Left kidney (tissue), 1 donor: ENCODE measurements at regions not wholly inside any gene's neighbourhood (a gene's known extent, or its start where the extent isn't known, plus 50 kb on each side); places are given as distances from the start of the nearest gene placed in this dataset.
A peak's percentile ranks its signal among the peaks of the same experiment; 100 is the strongest.
"Not testable (repeated sequence)": the region's sequence is repeated elsewhere in the genome, so short reads cannot be mapped to it uniquely, and the experiment has no call there.

ENCODE experiments used
- DNase-seq: peaks from one replicate; pipeline ENCODE4 v3.0.0-alpha.2; 2013

DNA sequence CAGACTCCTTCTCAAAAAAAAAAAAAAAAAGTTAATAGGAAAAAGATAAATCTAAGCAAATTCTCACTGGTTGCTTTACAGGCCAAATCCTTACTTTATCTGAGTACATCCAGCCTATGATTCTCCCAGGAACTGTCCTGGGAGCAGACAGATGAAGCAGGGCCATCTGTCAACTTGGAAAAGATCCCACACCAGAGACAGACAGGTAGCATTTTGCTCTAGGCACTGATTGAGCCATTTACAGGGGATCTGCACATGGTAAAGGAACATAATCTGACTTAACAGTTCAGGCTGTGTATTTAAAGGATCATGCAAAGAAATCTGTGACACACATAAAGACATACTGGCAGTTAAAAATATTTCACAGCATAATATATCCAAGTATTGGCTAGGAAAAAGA lies 1006.5 kb downstream of the TBL1XR1 start:
- DNase-seq, result no peak

DNA sequence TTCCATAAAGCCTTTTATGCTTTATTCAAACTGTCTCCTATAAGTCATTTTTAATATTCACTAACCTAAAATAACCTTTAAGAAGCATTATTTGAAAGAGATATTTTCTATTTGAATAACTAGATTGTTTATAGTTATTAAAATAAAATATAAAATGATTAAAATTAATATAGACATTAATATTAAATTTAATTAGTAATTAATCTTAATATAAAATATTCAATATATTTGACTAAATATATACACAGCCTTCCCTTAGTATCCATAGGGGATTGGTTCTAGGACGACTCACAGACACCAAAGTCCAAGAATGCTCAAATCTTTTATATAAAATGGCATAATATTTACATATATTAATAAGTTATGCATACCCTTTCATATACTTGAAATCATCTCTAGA lies 1014.1 kb downstream of the TBL1XR1 start:
- DNase-seq, result no peak

DNA sequence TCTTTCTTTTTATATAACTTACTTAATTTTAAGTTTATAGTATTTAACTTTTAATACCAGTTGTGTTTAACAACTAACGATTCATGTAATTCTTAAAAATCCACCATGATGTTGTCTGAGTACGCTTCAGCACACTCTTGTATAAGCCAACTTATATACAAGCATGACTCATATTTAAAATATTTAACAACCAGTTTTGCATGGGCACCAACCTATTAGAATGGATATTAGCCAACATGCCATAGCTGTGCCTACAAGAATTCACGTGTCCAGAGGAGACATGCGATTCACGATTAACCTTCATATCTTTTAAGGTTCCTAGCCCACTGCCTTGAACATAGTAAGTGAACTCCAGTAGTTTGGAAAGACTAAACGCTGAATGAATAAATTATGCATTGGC lies 1023.2 kb downstream of the TBL1XR1 start:
- no peak for DNase-seq

DNA sequence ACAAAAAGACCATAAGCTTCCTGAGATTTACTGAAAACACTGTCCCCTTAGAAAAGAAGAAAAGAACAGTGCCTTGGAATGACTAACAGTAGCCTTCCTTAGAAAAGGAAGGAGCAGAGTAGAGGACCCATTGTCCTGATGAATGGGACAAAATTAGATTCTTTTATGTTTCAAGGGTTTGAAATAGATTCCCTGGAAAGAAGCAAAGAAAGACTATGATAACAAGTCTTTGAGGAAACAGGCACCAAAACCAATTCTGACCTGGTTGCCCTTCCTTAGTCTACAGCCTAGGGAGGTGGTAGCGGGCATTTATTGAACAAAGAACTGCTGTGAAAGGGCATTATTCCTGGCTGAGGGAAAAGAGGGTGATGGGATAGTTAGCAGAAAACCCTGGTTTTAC lies 1024.8 kb downstream of the TBL1XR1 start:
- no peak for DNase-seq

DNA sequence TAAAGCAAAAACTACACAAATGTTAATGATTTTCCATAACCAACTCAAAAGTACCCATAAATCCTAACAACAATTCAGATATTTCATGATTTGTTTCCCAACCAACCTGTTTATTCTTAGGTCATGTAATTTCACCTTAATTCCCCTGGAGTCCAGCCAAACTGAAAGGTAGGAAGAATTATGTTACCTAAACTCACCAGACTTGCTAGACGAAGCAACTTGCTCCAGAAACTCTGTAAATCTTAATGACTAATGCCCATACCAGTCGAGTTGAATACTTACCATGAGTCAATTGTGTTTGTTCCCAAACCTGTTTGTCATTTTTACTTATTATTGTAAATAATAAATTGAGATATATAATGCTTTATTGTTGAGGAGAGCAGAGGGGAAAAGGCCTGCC lies 1030.0 kb downstream of the TBL1XR1 start:
- peak; percentile 32 for DNase-seq

DNA sequence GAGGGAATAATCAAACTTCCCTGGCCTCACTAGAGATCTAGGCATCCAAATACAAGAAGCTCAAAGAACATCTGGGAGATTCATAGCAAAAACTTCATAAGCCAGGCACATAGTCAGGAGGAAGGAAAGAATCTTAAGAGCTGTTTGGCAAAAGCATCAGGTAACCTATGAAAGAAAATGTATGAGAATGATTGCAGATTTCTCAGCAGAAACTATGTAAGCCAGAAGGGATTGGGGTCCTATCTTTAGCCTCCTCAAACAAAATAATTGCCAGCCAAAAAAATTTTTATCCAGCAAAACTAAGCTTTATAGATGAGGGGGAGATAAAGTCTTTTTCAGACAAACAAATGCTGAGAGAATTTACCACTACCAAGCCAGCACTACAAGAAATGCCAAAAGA lies 1036.3 kb downstream of the TBL1XR1 start:
- no peak for DNase-seq

DNA sequence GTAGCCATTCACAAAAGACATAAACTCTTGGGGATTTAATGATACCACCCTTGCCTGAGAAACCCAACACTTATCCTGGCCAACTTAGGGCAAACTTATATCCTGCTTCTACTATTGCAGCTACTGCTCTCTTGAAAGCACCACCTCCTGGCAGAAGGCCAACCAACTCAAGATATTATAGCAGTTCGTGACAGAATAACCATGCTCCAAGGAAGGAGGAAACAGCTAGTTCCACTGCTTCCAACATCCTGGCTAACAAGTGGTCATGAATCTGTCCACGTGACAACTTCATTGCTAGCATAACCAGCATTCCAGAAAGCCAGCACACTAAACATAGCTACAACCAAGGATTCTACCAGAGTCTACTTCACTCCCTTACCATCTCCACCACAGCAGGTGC lies 1037.5 kb downstream of the TBL1XR1 start:
- DNase-seq, result no peak

DNA sequence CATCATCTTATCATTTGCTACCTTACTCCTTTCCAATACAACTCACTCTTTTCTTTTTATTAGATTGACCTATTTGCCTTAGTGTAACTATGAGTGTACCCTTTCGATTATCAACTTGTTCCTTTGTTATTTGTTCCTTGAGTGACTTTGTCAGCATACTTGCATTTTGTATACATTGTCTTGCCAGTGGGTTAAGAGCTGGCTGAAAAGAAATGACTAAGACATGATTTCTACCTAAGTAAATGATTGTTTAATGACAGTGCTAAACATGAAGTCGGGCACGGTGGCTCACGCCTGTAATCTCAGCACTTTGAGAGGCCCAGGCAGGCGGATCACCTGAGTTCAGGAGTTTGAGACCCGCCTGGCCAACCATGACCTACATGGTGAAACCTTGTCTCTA lies 1042.3 kb downstream of the TBL1XR1 start:
- DNase-seq, result no peak

DNA sequence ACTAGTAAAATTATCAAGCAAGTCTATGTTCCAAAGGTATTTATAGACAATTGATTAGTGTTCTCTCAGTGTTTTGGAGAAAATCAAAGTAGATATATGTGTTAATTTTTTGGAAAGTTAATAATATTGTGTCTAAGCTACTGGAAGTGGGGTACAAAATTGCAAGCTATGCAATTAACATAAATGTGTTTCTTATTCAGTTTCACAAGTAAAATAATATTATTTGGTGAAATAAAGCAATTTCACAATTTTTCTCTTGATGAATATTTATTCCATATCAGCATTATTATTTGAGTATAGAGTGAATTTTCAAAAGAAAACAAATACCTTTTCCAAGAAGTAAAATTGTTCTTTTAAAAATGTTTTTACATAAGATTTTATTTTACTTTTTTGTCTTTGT lies 1047.7 kb downstream of the TBL1XR1 start:
- DNase-seq, result no peak

DNA sequence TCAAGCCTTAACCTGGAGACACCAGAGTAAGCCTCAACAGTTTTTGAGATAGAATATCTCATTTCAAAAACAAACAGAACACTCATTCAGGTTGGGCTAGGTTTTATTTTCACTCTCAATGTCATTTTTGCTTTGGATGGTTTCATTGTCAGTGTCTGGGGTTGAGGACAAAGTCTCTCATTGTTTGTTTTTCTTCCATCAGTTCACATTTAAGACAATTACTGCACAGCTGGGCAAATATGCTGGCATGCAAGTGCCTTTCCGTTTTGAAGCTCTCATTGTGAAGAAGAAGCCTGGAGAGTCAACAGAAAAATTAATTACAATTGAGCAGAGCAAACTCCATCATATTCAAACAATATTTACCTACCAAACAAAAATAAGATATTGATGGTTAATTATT lies 1050.0 kb downstream of the TBL1XR1 start:
- DNase-seq, result no peak

DNA sequence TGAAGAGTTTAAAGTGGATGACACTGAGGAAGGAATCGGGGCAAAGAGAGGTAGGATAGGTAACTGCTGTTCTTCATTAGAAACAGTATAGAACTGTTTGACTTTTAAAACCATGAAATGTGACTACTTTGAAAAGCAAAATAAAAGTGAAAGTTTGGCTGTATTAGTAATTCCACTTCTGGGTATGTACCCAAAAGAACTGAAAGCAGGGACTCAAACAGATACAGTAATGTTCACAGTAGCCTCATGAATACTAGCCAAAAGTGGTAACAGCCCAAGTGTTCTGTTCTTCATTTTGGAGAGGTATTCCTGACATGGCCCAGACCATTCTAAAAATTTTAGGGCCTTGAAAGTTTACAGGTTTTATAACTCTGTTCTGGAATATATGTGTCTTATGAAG lies 1055.4 kb downstream of the TBL1XR1 start:
- no peak for DNase-seq

DNA sequence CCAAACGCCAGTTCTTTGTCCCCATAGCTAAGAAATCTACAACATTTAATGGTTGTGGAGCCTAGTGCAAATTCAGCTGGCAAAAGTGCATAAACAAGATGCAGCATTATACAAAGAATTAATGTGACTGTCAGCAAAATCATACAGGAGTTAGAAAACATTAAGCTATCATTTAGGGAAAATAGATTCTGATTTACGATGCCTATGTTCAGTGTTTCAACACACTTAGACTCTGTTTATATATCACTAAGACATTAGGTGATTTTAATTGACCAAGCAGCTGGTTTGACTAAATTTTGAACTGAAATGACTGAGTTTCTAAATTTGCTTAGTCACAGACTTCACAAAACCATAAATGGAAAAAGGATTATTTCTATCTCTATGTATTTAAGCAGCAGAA lies 1076.8 kb downstream of the TBL1XR1 start:
- no peak for DNase-seq

DNA sequence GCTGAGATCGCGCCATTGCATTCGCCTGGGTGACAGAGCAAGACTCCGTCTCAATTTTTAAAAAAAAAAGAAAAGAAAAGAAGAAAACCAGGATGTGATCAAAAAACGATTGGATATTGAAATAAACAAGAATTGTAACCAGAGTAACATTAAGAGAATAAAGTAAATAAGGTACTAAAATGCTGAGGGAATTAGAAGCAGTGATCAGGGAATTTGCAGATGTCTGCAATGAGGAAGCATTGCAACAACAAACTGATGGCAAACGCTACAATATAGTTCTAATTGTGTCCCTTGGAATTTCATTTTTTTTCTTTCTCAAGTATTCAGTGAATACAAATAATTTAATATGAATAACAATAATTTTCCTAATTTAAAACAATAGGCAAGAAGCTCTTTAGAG lies 1077.5 kb downstream of the TBL1XR1 start:
- DNase-seq, result no peak

DNA sequence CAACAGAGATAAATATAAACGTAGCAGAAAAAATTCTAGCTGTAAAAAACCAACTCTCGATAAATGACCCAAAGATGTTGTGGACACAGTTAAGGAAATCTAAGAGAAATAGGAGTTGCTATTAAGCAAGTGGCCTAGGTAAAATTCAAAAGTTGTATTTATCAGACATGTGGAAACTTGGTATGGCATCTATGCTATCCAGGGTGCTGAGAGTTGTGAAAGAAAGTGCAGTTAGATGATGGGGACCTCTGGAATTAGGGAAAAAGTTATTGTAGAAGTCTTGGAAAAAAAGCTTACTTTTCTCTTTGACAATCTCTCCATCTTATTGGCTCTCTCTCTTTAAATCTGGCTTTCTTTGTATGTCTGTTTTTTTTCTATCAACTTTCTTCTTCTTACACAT lies 1090.9 kb downstream of the TBL1XR1 start:
- no peak for DNase-seq

DNA sequence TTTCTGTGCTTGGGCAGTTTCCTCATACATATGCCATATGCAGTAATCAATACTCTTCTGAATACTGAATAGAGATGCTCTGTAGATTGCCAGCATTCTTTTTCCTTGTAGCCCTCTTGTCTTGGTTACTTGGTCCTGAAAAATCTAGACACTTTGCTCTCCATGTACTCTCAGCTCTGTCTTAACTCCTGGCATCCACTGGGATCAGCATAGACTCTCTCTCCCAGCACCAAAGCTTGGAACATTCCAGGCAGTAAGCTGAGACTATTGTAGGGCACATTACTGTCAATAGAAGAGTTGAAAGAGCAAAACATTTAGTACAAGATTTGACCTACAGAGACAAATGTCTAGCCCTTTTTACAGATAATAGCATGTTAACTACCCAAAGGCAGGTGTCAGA lies 1100.3 kb downstream of the TBL1XR1 start:
- no peak for DNase-seq

DNA sequence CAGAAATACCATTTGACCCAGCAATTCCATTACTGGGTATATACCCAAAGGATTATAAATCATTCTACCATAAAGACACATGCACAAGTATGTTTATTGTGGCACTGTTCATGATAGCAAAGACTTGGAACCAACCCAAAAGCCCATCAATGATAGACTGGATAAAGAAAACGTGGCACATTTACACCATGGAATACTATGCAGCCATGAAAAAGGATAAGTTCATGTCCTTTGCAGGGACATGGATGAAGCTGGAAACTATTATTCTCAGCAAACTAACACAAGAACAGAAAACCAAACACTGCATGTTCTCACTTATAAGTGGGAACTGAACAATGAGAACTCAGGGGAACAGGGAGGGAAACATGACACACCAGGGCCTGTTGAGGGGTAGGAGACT lies 1103.4 kb downstream of the TBL1XR1 start:
- not testable (repeated sequence) for DNase-seq

DNA sequence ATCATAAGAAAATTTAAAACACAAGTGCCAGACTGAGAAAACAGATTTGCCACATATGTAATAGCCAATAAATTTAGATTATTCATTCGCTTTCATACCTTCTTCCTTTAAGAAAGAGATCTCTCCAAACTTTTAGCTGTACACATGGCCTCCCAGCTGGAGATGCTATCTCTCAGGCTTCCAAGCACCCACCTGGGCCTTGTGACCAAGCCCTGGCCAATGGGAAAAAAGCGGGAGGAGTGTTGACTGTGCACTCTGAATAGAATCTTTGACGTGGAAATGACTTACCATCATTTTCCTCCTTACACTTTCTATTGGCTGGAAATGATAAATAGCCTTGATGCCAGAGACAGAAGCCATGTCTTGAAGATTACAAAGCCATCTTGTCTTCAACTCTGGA lies 1106.6 kb downstream of the TBL1XR1 start:
- no peak for DNase-seq

DNA sequence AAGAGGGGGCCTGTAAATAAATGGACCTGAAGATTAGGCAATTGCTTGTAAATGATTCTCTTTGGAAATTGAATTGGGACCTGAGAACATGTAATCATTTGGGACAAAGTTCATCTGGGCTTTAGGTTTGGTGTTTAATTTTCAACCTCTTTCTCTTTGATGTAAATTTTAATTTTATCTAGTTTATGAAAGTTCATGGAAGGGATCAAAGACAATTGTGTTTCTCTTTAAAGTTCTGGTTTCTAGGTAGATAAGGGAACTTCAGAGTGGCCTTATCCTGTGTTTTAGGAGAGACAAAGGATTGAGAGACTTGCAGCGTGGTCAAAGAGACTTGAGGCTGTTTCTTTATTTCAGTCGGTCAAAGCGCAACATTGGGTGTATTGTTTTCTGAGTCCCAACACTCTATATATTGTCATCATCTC lies 1108.3 kb downstream of the TBL1XR1 start:
- DNase-seq, result no peak

DNA sequence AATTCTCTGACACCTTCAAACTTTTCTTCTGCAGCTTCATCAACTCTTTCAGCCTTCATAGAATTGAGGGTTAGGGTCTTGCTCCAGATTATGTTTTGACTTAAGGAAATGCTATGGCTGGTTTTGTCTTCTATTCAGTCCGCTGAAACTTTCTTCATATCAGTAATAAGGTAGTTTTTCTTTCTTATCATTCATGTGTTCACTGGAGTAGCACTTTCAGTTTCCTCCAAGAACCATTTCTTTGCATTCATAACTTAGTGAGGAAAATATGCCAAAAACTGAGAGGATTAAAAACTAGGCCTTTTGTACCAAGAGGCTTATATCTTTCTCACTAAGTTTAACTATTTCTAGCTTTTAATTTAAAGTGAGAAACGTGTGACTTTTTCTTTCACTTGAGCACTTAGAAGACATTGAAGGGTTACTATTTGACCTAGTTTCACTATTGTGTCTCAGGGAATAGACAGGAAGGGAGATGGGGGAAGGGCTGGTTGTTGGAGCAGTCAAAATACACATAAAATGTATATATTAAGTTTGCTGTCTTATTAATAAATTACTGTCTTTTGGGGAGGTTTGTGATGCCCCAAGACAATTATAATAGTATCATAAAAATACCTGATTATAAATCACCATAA lies 1110.1 kb downstream of the TBL1XR1 start:
- no peak for DNase-seq

DNA sequence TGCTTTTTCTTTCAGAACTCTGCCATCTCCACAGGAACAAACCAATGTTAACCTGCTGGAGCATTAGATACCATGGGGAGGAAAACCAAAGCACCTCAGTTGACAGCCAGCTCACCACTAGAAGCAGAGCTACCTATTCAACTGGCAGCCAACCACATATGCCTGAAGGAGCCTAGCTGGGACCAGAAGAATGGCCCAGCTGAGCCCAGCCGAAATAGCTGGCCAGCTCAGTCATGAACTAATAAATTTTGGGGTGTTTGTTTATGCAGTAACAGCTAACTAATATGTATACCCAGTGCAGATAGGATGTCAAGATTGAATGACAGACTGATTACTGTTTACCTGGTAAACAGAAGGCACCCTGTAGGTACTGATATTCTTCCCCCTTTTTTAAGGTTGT lies 1117.5 kb downstream of the TBL1XR1 start:
- DNase-seq, result no peak

DNA sequence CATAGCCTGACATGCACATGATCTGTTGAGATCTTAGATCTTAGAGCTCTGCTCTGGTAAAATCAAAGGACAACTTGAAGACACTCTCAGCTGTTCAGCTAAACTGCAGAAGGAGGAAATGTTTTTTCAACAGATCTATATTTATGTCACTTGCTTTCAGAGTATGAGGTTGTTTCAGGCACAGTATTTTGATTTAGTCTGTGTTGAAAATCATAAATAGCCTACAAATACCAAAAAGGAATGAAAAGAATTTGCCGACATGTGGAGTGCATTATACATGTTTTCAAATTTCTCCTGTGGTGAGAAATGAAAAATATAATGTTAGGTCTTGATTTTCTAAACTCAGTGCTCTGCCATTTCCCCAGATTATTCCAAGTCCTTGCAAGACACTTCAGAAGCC lies 1118.4 kb downstream of the TBL1XR1 start:
- DNase-seq, result no peak

DNA sequence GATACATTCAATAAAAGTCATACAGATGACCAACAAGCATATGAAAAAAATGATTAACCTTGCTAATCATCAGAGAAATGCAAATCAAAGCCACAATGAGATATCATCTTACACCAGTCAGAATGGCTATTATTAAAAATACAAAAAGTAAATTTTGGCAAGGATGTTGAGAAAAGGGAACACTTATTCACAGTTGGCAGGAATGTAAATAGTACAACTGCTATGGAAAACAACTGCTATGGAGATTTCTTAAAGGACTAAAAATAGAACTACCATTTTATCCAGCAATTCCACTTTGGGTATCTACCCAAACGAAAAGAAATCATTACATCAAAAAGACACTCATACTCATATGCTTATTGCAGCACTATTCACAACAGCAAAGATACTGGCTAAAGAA lies 1121.8 kb downstream of the TBL1XR1 start:
- no peak for DNase-seq

DNA sequence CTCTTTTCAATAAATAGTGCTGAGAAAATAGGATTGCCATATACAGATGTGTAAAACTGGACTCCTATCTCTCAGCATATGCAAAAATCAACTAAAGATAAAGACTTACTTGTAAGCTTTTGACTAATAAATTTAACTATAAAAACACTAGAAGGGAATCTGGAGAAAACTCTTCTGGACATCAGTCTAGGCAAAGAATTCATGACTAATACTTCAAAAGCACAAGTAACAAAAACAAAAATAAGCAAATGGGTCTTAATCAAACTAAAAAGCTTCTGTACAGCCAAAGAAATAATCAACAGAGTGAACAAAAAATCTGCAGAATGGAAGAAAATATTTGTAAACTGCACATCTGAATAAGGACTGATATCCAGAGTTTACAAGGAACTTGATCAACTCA lies 1122.2 kb downstream of the TBL1XR1 start:
- DNase-seq, result no peak

DNA sequence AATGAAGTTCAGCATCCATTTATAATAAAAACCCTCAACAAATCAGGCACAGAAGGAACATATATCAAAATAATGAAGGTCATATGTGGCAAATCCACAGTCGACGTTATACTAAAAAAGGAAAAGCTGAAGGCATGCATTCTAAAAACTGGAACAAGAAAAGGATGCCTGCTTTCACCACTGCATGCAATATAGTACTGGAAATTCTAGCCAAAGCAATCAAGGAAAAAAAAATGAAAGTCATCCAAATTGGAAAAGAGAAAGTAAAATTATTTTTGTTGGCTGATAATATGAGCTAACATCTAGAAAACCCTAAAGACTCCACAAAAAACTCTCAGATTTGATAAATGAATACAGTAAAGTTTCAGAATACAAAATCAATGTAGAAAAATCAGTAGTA lies 1123.2 kb downstream of the TBL1XR1 start:
- no peak for DNase-seq

DNA sequence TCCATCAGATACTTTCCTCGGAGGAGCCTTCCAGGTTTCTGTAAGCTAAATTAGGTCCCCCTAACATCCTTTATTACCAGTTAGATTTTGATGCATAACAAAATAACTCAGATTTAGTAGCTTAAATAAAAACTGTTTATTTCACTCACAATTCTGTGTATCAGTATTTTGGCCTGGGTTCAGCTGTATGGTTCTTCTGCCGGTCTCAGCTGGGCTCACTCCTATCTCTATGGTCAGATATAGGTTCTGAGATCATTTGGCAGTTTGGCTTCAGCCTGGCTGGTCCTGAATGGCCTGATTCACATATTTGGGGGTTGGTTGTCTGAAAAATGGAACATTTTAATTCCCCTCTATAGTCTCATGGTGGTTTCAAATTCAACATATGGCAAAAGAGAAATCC lies 1125.3 kb downstream of the TBL1XR1 start:
- no peak for DNase-seq
